Stimulated activated CD4-positive, alpha-beta T cell treated with anti-CD3 and anti-CD28 coated beads, Interleukin-2, amount 100 ng/mL, for 48 hours (primary cell): ENCODE measurements at regions not wholly inside any gene's neighbourhood (a gene's known extent, or its start where the extent isn't known, plus 50 kb on each side); places are given as distances from the start of the nearest gene placed in this dataset.
"Not testable (repeated sequence)": the region's sequence is repeated elsewhere in the genome, so short reads cannot be mapped to it uniquely, and the experiment has no call there.

Experiments used
- DNase-seq, 2 donors: peaks; one replicate each; pipeline ENCODE4 v3.0.0-alpha.2; 2020

DNA sequence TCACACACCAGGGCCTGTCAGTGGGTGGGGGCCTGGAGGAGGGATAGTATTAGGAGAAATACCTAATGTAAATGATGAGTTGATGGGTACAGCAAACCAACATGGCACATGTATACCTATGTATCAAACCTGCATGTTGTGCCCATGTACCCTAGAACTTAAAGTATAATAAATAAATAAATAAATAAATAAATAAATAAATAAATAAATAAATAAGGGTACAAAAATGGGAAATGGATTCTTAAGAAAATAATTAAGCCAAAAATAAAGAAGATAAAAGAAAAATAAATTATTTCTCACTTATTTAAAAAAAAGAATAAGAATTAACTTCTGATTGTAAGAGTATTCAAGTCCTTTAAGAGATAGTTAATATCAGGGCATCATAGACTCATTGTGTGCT lies 117.3 kb upstream of the API5 start:
- not testable (repeated sequence) for DNase-seq

DNA sequence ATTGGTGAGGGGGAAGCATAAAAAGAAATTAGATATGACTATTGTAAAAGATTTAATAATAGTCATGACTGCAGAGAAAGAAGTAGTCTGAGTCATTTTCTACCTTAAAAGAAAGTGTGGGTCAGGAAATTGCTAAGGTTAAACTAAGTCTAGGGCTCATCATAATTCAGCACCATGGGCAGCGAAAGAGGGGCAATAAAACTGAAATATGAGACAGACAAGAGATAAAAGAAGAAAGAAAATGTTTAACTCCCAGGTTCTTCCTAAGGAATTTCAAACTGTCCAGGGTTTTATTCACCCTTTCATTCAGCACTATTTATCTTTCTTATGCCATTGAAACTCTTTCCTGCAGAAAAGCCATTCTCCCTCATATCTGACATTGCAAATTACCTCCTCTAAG lies 114.4 kb upstream of the API5 start:
- DNase-seq = no peak

DNA sequence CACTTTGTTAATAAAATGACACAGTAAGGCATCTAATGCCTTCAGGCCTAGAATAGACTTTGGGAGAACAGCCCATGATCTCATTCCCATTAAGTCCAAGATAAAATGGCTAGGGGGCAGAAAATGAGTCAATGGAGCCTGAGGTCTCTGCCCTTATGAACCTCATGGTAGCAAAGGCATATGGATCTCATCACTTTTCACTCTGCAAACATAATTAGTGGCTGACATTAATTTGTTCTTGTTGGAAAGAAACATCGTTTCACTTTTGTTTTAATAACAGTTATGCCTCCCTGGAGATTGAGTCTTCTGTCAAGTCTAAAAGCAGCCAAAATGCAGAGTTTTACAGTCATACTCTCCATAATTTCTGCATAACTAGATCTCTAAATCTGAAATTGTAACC lies 111.8 kb upstream of the API5 start:
- no peak for DNase-seq

DNA sequence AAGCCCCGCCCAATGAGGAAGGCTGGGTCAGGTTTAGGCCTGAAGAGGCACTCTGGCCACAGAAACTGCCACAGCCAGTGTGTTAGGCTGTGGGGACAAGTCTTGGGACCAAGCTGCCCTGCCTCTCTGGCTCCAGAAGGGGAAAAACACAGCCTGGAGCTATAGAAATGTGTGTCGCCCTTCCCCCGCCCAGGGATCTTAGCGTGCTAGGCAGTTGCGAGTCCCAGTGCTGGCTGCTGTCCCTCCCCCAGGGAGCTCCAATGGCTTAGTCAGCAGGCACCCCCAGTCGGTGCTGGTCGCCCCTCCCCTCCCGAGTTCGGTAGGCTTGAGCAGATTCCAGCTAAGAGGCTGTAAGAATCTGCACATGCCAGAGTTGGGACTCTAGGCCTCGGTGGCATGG lies 99.5 kb upstream of the API5 start:
- DNase-seq = no peak

DNA sequence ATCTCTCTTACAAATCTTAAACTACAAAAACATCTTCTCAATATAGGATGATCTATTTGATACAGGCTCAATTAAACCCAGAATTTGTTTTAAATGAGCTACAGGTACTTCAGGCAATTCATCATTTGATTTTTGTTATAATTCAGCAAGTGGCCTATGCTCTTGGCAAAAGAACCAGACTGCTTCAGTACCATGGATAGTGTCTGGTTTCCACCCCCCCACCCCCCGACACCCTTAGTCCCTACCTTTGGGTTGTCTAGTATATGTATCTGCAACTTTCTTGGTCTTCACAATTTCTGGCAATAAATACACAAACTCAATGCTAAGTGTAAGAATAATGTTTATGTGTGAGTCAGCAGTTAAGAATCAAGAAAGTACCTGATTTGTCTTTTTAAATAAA lies 97.3 kb upstream of the API5 start:
- DNase-seq = no peak

DNA sequence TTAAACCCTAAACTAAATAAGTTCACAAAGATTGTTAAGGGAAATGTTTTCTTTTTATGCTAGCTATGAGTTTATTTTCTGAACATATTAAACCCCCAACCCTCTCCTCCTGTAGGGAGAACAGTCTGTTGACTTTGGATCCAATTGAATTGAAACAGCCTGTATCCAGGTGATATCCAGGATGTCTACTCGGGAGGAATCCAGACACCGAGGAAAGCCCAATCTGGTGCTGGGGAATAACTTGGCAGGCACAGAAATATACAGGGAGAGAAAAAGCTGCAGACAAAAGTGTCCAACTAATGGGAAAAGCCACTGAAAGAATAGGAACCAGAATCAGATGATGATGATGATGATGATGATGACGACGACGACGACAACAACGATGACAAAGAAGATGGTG lies 93.9 kb upstream of the API5 start:
- no peak for DNase-seq

DNA sequence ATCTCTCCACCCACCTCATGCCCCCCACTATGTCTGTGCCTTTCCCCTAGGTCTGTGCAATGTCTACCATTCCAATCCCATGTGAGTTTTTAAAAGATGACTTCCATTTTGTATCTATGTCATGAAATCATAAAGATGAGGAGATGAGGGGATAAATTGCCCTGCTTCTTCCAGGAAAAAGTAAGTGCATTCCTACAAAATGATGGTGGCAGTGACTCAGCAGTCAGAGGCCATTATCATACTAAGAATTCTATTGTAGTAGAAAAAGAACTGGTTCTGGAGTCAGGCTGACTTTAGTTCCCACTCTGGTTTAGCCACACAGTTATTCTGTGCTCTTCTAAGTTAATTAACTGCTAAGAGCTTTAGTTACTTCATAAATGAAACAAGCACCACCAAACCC lies 89.6 kb upstream of the API5 start:
- no peak for DNase-seq

DNA sequence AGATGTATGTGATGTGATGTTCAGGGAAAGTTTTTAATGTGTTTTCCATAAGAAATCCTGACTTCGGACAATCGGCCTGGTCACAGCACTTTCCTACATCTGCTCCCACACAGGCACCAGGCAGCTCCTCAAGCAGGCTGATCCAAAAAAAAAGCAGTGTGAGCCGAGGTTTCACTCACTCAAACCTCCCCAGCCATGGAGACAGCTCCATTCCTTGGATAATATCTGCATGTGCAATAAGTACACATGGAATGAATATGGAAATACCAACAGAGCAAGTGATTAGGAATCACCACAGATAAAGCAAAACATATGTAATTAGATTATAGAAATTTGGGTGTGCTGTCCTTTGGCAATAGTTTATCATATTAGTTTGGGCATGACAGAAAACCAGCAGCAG lies 88.8 kb upstream of the API5 start:
- DNase-seq = no peak

DNA sequence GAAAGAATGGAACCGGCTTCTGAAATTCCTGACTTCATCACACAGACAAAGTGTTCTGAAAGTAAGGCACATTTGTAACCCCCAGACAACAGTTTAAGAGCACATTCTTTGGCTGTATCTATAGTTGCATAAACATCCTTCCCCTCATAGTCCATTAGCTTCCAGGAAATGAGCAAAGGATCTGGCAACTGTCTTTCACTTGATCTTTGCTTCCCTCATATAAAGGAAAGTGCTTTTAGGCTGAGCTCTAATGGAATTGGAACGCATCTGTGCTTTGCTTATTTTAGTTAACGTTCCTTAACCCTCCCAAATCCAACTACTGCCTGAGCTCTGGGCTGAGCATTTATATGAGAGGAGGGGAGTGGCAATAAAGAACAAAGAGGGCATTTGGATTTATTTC lies 76.9 kb upstream of the API5 start:
- no peak for DNase-seq

DNA sequence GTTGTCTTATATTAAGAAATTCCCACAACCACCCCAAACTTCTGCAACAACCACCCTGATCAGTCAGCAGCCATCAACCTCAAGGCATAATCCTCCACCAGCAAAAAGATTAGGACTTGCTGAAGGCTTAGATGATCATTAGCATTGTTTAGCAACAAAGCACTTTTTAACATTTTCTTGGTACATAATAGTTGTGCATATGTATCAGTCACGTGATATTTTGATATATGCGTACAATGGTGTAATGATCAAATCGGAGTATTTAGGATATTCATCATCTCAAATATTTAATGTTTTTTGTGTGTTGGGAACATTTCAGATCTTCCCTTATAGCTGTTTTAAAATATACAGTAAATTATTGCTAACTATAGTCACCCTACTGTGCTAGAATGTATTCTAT lies 73.5 kb upstream of the API5 start:
- no peak for DNase-seq

DNA sequence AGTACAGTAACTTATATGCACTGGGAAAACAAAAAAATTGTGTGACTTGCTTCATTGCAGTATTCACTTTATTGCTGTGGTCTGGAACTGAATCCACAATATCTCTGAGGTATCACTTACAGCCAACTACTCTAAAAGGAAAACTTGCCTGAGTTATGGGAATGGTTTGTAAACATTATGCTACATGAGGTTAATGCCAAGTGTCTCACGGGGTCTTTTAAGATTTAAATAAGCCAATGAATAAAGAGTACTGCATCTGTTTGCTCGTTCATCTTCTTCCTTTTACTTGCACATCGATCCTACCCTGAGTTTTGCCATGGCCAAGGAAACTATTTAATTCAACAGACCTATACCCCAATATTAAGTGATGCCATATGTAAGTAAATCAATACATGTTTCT lies 72.0 kb upstream of the API5 start:
- DNase-seq = no peak

DNA sequence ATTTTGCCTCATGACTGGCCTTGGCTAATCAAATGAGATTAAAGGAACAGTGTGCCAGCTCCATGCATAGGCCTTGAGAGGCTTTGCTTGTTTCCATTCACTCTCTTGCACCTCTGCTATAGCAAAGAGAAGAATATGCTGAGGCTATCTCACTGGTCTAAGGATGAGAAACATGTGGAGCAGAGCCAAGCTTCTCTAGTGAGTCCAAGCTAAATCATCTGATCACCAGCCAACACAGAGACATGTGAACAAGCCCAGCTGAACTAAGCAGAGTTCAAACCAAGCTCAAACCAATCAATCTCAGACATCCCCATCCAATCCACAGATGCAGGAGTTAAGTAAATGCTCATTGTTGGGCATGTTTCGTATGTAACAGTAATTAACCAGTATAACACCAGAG lies 69.4 kb upstream of the API5 start:
- no peak for DNase-seq

DNA sequence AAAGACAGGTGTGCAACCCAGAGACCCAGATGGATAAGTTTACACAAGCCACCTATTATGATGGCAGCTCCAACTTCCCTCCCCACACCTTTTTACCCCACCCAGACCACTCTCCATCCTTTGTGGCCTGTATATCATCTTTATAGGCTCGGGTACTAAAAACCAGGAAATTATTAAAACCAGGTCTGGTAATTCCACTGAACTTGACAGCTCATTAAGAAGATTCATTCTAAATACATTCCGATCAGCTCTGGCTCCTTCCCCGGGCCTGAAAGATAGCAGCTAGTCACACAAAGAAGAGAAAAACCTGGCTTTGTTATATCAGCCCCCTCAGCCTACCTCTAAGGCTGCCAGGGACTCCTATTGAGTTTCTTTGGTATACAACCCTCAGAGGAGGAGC lies 67.9 kb upstream of the API5 start:
- no peak for DNase-seq

DNA sequence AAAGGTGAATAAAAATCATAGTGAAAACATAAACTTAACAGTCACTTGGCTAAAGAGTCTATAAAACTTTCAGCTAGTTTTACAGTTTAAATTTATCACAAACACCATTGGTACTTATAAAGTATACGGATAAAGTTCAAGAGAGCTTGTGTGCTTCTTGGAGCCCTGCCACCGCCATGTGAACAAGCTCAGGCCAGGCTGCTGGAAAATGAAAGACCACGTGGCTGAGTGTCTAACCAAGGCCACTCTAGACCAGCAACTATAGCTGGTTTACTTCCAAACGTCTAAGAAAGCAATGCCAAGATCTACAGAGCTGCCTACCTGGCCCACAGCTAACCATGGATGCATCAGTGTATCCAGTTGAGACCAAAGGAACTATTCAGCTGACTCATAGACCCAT lies 66.3 kb upstream of the API5 start:
- no peak for DNase-seq

DNA sequence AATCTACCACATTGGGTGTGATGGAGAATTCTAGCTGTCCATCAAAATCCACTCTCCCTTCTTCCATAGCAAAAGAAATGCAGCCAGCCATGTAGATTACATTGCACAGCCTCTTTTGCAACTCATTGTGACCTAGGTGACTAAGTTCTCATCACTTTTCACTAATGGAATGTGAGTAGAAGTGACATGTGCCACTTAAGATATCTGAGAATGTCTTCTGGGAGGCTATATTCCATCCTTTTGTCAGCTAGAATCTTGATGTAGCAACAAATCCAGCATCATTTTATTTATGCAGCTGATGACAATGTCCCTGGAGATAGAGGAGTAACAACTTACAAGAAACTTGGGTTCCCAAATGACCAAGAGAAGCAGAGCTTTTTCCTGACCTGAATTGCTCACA lies 61.5 kb upstream of the API5 start:
- no peak for DNase-seq

DNA sequence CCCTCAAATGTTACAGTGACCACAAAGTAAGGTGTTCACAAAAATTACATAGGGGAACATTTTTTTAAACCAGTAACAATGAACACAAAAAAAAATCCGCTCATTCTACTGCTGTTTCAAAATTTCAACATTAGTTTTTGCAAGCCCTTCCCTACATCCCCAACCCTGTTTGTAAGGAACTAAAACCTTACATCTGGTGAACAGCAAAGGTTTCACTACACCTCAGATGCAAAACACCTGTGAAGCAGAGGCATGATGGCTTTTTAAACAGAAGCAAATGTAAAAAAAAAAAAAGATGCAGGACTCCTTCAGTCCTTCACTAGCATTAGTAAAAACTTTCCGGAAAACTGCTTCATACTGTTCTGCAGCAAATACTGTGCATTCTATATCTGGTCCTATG lies 50.0 kb upstream of the API5 start:
- DNase-seq = no peak
